Stimulated activated naive CD8-positive, alpha-beta T cell treated with anti-CD3 and anti-CD28 coated beads, Interleukin-15, amount 100 ng/mL, for 72 hours (primary cell): ENCODE measurements at regions not wholly inside any gene's neighbourhood (a gene's known extent, or its start where the extent isn't known, plus 50 kb on each side); places are given as distances from the start of the nearest gene placed in this dataset.
"Not testable (repeated sequence)": the region's sequence is repeated elsewhere in the genome, so short reads cannot be mapped to it uniquely, and the experiment has no call there.

Experiments used
- ATAC-seq: fragments of 150-1000 bp; cut with Tn5 transposase; 2 replicates; pipeline ENCODE4 v1.10.0; 2021; ENCODE audit warnings: mild to moderate bottlenecking, moderate library complexity
- DNase-seq, 2 donors: peaks; one replicate each; pipeline ENCODE4 v3.0.0; 2021 to 2022
- H3K27ac Mint-ChIP-seq, 2 donors: one replicate each; pipeline ENCODE4 v1.8.0; 2022; ENCODE audit warnings: mild to moderate bottlenecking in 2 of 2, mixed read lengths in 2 of 2, moderate library complexity in 2 of 2
- H3K27me3 Mint-ChIP-seq: one replicate; pipeline ENCODE4 v1.8.0; 2022; ENCODE audit warnings: mixed read lengths
- H3K4me1 Mint-ChIP-seq: one replicate; pipeline ENCODE4 v1.8.0; 2022; ENCODE audit warnings: mild to moderate bottlenecking, mixed read lengths
- H3K4me3 Mint-ChIP-seq, 2 donors: one replicate each; pipeline ENCODE4 v1.8.0; 2022; ENCODE audit warnings: mild to moderate bottlenecking in 2 of 2, mixed read lengths in 2 of 2, moderate library complexity in 1 of 2
- H3K9me3 Mint-ChIP-seq, 2 donors: one replicate each; pipeline ENCODE4 v1.8.0; 2022; ENCODE audit warnings: mixed read lengths in 2 of 2

DNA sequence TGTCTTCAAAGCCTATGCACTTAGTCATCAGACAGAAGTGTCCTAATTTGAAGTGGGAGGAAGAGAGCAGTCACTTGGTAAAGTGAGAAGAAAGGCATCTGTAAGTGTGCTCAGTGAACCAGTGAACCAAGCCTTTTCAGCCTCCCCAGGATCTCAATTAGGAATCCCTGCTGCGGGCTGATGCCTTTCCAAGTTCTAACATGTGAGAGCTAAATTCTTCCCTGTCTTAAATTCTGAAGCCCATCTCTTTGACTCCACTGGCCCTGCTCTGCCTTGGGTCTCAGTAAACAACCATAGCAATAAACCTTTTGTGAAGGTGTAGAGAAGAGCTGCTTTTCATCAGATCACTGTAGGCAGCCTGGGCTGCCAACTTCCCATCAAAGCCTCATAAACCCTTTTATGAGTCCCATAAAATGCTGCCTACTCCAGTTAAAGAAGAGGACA, 701.2 kb upstream of the LCORL start:
- H3K9me3 Mint-ChIP-seq = peaks cover 11 to 16% of the 10 kb centered on the region in 2 donors
- no peaks in the 10 kb centered on the region for H3K4me1 Mint-ChIP-seq
- no peaks in the 10 kb centered on the region for H3K27me3 Mint-ChIP-seq
- no peak overlapping the region for H3K27ac Mint-ChIP-seq
- ATAC-seq (no peak), DNase-seq (no peak)
- no peak overlapping the region for H3K4me3 Mint-ChIP-seq

DNA sequence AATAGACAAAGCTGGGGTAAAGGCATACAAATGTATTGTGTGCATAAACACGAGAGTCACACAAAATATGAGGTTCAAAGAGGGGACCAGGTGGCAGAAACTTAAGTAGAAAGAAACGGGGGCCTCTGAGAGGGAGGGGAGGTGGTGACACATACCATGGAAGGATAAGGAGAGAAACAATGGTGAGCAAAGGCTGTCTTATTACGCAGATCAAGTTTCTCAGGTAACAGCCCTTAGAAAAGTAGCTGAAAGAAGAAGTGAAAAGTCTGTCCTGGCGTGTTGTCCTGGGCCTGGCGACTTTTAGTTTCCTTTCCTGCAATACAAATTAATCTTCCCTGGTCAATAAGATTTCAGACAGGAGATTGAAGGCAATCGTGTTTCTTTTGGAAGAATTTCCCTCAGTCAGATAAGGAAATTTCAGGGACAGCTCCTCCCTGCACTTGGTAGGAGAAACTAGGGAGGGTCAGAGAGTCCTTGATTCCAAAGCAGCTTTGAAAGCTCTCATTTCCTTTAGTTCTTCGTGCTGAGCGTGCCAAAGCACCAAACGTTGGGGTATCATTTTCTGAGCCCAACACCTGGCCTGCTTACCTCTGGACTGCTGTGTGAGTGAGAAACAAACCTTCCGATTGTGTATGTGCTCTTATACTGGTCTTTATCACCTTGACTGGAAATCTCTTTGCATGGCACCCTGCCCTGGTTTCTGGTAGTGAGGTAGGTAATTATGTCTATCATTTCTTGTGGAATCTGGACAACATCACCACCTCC, 676.7 kb upstream of the LCORL start:
- Mint-ChIP-seq H3K27me3 (no peaks in the 10 kb centered on the region), H3K9me3 (no peaks in the 10 kb centered on the region), H3K4me3 (no peak overlapping the region), H3K27ac (no peak overlapping the region), H3K4me1 (no peaks in the 10 kb centered on the region)
- no peak for ATAC-seq
- DNase-seq = no peak

- Mint-ChIP-seq H3K27me3 (no peaks in the 10 kb centered on the region), H3K4me3 (no peak overlapping the region), H3K27ac (no peak overlapping the region), H3K4me1 (no peaks in the 10 kb centered on the region), H3K9me3 (no peaks in the 10 kb centered on the region)
- DNase-seq = no peak
- ATAC-seq = no peak
These were observed 674.4 kb upstream of the LCORL start for GRCh38 chr4:18695733-18696527.

DNA sequence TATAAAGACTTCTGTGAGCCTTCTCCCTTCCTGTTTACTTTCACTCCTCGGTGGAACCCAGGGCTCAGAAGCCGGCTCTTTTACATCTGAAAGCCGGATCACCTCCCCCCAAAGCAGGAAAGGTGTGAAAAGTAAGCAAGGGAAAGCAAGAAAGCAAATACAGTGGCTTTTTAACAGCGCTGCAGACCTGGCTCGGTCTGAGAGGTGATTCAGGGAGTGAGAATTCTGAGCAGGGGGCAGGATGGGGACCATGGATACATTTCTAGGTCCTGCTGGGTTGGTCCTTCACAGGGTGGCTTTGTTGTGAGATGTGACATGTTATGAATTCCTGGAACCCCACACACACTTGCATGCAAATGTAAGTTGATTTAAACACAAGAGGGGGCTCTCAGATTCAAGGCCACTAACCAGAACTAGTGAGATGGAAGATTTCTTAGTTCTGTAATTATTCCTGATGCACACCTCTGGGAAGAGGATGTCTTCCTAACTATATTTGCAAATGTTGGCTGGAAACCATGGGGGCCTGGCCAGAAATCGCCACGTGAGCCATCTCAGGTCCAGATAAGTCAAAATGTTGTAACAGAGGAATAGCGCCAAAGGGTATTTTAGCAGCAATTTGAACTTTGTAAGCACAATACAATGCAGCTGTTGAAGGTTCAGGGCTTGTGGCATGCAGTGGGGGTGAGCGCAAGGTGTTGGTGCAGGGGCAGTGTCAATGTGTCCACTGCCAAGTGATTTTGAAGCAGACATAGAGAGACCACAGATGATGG, 670.1 kb upstream of the LCORL start:
- Mint-ChIP-seq H3K4me1 (no peaks in the 10 kb centered on the region), H3K9me3 (no peaks in the 10 kb centered on the region), H3K27me3 (no peaks in the 10 kb centered on the region), H3K27ac (no peak overlapping the region), H3K4me3 (no peak overlapping the region)
- ATAC-seq (no peak), DNase-seq (no peak)

- no peaks in the 10 kb centered on the region for H3K9me3 Mint-ChIP-seq
- H3K27me3 Mint-ChIP-seq = no peaks in the 10 kb centered on the region
- no peaks in the 10 kb centered on the region for H3K4me1 Mint-ChIP-seq
- ATAC-seq = no peak
- H3K27ac Mint-ChIP-seq = no peak overlapping the region
- H3K4me3 Mint-ChIP-seq = no peak overlapping the region
- DNase-seq = no peak
These were observed 668.9 kb upstream of the LCORL start for GRCh38 chr4:18690291-18690955.

- Mint-ChIP-seq H3K27me3 (no peaks in the 10 kb centered on the region), H3K27ac (no peak overlapping the region), H3K9me3 (no peaks in the 10 kb centered on the region), H3K4me1 (no peaks in the 10 kb centered on the region), H3K4me3 (no peak overlapping the region)
- DNase-seq (peak; percentile 20 to 26), ATAC-seq (no peak)
These were observed 668.0 kb upstream of the LCORL start for GRCh38 chr4:18689308-18690115.

GRCh38 chr4:18688351-18688750, 666.8 kb upstream of the LCORL start:
- not testable (repeated sequence) for H3K9me3 Mint-ChIP-seq, H3K27ac Mint-ChIP-seq, H3K27me3 Mint-ChIP-seq, H3K4me3 Mint-ChIP-seq, H3K4me1 Mint-ChIP-seq, ATAC-seq, DNase-seq

GRCh38 chr4:18686338-18687037, 664.9 kb upstream of the LCORL start:
- H3K9me3 Mint-ChIP-seq = no peaks in the 10 kb centered on the region
- H3K27ac Mint-ChIP-seq = peak overlapping the region in 1 of 2 donors; percentile 70
- no peaks in the 10 kb centered on the region for H3K27me3 Mint-ChIP-seq
- H3K4me3 Mint-ChIP-seq = no peak overlapping the region
- no peak for ATAC-seq
- no peaks in the 10 kb centered on the region for H3K4me1 Mint-ChIP-seq
- DNase-seq = no peak

GRCh38 chr4:18684932-18685331, 663.4 kb upstream of the LCORL start:
- H3K27me3 Mint-ChIP-seq = no peaks in the 10 kb centered on the region
- ATAC-seq (no peak), DNase-seq (no peak)
- no peak overlapping the region for H3K27ac Mint-ChIP-seq
- H3K4me3 Mint-ChIP-seq = no peak overlapping the region
- H3K9me3 Mint-ChIP-seq = no peaks in the 10 kb centered on the region
- H3K4me1 Mint-ChIP-seq = no peaks in the 10 kb centered on the region

- no peak for ATAC-seq
- Mint-ChIP-seq H3K4me1 (no peaks in the 10 kb centered on the region), H3K9me3 (peaks cover 0 to 4% of the 10 kb centered on the region in 2 donors), H3K4me3 (no peak overlapping the region), H3K27me3 (no peaks in the 10 kb centered on the region), H3K27ac (peak overlapping the region in 1 of 2 donors; percentile 11)
- DNase-seq = no peak
These were observed 655.0 kb upstream of the LCORL start for GRCh38 chr4:18676526-18676915.

DNA sequence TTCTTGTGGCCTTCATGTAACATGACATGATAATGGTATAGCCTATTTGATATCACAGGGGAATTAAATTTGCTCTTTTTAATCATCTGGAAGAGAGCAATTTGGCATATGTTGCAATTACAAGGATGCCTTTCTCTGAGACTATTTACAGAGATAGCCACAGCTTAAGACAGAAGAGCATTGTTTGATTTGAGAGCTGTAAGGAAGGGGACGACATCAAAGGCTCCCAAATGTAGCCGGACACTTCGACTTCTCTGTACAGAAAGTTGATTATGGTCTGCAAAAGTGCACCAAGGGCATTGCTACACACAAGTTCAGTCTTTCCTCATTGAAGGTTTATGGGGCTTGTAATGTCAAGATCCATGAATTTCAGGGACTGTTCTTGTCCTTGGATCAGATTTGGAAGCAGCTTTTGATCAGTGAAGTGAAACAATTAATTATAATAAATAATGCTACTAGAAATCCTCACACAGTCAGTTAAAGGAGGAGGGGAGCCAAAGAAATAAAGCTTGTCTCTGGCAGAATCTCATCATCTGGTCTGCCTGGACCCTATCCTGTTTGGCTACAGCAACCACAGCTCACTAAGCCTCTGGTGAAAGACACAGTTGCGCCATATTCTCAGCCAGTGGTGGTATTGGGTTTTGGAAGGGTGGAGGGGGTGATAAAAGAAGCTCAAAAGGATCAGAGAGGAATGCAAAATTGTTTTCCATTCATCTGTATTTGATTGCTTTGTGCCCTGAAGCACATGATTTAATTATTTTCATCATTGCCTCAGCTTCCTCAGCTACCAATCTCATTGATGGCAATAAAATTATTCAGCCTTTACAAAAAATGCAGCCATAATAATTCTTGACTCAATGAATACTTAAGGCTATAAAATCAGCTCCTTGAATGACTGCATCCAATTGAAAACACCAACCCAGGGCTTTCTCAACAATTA, 654.3 kb upstream of the LCORL start:
- H3K27me3 Mint-ChIP-seq = no peaks in the 10 kb centered on the region
- ATAC-seq = no peak

GRCh38 chr4:18670034-18670433, 648.5 kb upstream of the LCORL start:
- H3K27me3 Mint-ChIP-seq = no peaks in the 10 kb centered on the region
- H3K27ac Mint-ChIP-seq = no peak overlapping the region
- no peak for DNase-seq
- H3K9me3 Mint-ChIP-seq = peaks cover 0 to 5% of the 10 kb centered on the region in 2 donors
- H3K4me3 Mint-ChIP-seq = no peak overlapping the region
- ATAC-seq = no peak
- no peaks in the 10 kb centered on the region for H3K4me1 Mint-ChIP-seq

More for the DNA sequence above, 654.3 kb upstream of the LCORL start:
- peaks cover 0 to 5% of the 10 kb centered on the region in 2 donors for H3K9me3 Mint-ChIP-seq
- H3K4me3 Mint-ChIP-seq = no peak overlapping the region
- H3K27ac Mint-ChIP-seq = no peak overlapping the region
- DNase-seq = no peak
- no peaks in the 10 kb centered on the region for H3K4me1 Mint-ChIP-seq

DNA sequence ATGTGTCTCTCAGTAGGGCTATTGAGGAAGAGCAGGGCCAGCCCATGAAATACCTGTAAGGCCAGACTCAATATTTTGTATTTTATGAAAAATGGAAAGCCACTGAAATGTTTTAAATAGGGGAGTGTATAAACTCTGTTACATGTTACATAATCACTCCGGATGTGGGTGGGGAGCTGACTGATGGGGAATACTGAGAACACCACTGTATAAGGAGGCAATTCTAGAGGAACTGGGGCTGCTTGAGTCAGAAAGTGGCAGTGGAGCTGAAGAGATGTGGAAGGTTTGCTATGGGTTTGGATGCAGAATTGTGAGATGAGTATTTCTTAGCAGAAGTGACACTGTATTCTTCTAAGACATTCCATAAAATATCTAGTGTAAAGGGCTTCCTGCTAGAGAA, 647.8 kb upstream of the LCORL start:
- Mint-ChIP-seq H3K27me3 (no peaks in the 10 kb centered on the region), H3K27ac (no peak overlapping the region), H3K4me3 (no peak overlapping the region), H3K9me3 (peaks cover 0 to 5% of the 10 kb centered on the region in 2 donors), H3K4me1 (no peaks in the 10 kb centered on the region)
- no peak for ATAC-seq
- no peak for DNase-seq
